ENCODE measurements at regions not wholly inside any gene's neighbourhood (a gene's known extent, or its start where the extent isn't known, plus 50 kb on each side); places are given as distances from the start of the nearest gene placed in this dataset.
"Not testable (repeated sequence)": the region's sequence is repeated elsewhere in the genome, so short reads cannot be mapped to it uniquely, and the experiment has no call there.

DNA sequence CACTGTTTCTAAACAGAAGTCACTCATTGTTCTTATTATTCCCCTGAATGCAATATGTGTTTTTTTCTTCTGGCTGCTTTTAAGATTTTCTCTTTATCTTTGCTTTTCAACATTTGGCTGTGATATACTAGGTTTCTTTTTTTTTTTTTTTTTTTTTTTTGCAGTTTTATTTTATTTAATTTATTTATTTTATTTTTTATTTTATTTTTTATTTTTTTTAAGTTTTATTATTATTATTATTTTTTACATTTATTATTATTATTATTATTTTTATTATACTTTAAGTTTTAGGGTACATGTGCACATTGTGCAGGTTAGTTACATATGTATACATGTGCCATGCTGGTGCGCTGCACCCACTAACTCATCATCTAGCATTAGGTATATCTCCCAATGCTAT, 221.9 kb downstream of the UTP18 start:
- not testable (repeated sequence) for TF ChIP-seq ZNF707 (tag by site-specific recombination; IDR thresholded peaks at IDR 0.05); ZNF350 (tag by site-specific recombination; IDR thresholded peaks at IDR 0.05); BCL11A (tag by site-specific recombination; IDR thresholded peaks at IDR 0.05; ENCODE audit: low read depth)
